DOHH2 (cell line): ENCODE measurements at regions not wholly inside any gene's neighbourhood (a gene's known extent, or its start where the extent isn't known, plus 50 kb on each side); places are given as distances from the start of the nearest gene placed in this dataset.

Source experiments
- CTCF ChIP-seq: fragments of 200-600 bp; sonication (generic); IDR thresholded peaks from one replicate; pipeline ENCODE4 v1.5.1; 2014; ENCODE audit warnings: antibody characterized with exemption, mild to moderate bottlenecking, low read depth, low read length; ENCODE audit not compliant: poor library complexity, severe bottlenecking
- EZH2phosphoT487 ChIP-seq: fragments of 200-600 bp; sonication (generic); IDR thresholded peaks from 2 replicates; pipeline ENCODE4 v1.6.1; 2017; ENCODE audit warnings: borderline replicate concordance, mild to moderate bottlenecking, antibody characterized with exemption, low read length, moderate library complexity, mixed read lengths

DNA sequence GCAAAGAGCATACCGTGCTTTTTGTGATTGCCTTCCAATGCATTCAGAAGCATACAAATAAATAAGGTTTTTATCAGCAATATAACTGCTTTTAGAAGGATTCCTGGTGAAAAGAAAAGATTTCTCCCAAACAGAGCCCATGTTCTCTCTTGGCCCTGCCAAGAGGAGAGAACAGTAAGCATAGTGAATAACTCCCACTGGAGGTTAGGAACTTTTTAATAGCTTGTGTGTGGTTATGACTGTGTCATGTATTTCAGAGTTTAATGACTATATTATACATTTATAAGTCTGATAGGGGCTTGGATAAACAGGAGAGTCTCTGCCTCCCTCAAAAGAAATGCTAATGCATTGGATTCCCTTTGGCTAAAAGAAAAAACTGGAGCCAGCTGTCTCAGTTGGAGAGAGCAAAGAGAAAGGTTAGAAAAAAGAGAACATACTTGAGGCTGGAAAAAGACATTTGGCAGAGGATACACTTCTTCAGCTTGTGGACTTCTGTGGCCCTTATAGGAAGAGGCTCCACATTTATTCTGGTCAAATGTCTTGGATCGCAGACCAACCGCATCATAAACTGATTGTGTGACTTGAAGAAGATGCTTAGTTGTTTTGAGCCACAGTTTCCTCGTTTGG lies 63.0 kb upstream of the SPRED2 start:
- TF ChIP-seq EZH2phosphoT487 (no peak), CTCF (no peak)
